NCI-H2196 (cell line): ENCODE measurements at regions not wholly inside any gene's neighbourhood (a gene's known extent, or its start where the extent isn't known, plus 50 kb on each side); places are given as distances from the start of the nearest gene placed in this dataset.

Experiments
- DNase-seq: peaks from one replicate; lab custom pipeline; 2025; ENCODE audit not compliant: unreplicated experiment; lab: John Stamatoyannopoulos, UW

DNA sequence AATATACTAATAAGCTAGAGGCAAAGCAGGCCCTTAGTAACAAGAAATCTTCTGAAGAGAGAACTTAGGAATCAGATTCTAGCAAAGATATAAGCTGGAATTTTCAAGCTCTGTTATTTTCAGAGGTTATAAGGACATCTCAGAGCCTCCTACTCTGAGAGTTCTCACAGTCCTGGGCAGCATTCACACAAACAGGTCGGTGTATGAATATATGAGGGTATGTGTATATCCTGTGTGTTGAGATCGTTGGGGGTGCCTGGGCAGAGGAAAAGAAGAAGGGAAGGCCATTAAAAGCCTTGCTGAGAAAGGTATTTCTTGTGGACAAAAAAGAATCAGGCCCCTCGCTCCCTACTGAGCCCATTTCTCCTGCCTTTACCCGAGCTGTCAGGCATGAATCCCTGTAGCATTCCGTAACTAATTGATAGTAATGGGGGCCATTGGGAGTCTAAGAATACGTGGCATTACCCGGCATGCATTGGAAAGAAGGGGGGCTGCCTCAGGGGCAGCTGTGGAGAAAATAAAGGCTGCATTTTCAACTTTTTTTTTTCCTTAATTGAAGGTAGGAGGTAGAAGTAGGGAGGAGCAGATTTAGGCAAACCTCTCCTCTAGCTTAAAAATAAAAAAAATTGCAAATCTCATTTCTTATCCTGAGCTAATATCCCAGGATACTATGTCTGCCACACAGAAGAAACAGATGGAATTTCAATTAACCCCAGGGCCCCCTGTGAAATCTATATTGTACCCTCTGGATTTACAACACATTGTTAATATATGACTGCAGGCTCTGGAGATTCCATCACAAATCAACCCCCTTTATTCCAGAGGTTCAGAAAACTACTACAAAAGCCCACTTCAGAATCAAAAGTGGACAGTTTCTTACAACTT lies 103.8 kb downstream of the GTPBP8 start:
- DNase-seq = no peak

DNA sequence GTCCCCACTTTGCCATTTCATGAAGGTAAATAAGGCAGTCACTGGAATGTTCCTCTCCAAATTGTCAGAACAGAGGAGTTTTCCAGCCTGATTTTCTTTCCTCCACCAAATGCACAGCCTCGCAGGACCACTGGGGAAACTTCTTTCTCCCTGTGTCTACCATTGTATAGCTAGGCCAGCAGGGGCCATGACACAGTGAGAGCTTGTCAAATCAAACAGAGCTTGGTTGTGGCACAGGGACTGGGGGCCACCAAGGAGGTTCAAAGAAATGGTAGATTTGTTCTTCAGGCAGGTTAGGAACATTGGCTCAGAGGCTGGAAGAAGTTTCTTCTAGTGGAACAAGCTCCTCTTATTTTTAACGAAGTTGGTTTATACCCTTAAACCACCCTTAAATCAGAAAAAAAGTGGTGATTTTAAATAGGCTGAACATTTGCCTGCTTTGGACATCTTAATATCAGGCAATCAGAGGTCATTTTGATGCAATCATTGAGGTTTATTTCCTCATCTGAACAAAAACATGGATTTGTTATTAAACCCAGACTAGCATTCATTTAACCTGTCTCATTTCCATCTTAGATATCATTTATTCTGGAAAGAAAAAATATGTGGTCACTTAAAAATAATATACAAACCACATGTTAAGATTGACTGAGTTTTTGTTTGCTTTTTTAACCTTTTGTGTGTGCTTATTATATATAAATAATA lies 105.6 kb downstream of the GTPBP8 start:
- no peak for DNase-seq

- DNase-seq = no peak
Observed at GRCh38 chr3:113097960-113098447, 107.2 kb downstream of the GTPBP8 start.

- no peak for DNase-seq
Observed at GRCh38 chr3:113100063-113100462, 109.3 kb downstream of the GTPBP8 start.

DNA sequence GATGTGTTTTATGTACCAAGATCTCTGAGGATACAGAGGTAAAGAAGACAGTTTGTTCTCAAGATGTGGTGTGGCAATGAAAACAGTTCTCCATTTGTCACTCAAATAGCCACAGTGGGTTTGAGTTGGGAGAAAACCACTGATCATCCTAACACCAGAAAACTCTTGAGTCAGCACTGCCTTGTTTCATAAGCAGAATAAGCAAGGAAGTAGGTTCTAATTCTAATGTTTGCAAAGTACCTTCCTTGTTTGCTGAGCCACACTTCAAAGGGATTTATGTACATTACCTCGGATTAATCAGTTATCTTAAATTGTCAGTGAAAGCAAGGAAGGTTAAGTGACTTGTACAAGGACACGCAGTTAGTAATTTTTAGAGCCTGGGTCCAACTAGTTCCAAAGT lies 107.8 kb upstream of the BOC start:
- DNase-seq = no peak

DNA sequence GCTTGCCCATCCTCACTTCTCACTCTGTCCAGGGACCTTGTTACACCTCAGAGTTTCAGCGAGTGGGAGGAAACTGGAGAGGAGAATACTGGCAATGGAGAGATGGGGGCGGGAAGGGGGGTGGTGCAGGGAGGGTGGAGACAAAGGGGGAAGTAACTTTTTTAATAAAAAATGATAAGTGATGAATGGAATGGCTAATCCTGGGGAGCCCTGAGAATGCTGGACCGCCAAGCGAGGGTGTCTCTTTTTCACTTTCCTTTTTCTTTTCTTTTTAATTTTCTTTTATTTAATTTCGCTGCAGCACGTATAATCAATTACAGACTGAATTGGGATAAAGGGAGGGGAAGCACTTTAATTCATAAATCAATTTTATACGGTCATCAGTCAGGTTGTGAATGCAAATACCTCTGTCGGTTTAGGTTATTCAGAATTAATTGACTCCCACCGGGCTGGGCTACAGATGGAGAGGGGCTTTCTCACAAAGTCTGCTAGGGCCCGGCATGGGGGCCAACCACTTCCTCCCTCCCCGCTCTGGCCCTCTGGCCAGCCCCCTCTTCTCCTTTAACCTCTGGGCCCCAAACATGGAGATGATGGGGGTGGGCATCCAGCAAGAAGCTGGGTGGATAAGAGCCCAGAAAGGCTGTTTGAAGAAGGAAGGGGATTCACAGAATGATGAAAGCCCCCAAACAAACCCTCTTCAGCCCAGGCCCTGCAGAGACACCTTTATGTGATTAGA lies 106.8 kb upstream of the BOC start:
- no peak for DNase-seq

DNA sequence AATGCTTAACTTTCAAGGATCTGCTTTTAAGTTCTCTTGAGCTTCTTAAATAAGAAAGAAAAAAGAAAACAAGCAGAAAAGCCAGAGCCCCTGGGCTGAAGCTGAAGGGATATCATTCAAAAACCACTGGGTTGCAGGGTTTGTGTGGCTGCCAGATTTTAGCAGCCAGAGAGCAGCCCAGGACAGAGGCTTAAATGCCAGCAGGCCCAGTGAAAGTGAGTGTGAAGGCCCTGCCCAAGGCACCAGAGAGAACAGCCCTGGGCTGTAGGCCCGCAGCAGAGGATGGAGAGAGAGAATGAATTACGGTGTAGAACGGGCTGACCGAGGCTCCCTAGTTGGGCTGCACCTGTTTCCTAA lies 106.3 kb upstream of the BOC start:
- DNase-seq = no peak

DNA sequence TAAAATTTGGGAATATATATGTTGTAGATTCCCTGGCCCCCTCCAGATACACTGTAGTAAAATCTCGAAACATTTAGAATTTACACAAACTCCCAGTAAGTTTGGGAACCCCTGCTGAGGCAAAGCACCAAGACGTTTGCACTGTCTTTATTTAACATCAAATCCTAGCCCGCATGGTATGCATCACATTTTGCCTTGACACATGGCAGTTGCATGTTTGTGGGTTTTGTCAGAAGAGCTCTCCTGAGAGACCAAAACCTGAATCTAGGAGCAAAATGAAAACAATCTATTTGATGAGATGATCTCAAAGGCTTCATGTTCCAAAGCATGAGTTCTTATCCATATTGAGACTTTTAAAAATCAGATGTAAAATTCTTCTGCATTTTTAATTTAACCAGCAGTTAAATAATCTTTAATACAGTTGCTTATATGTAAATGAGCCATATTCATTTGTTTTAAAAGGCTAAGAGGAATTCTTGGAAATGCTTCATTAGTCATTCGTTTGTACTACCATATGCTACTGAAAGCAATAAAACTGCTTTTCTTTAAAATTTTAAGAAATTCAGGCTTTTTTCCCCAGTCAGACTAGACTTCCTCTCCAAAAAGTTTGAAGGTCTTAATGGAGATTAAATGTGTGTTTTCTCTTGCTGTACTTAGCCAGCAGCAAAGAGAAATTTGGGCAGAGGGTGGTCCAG lies 105.2 kb upstream of the BOC start:
- DNase-seq = no peak

DNA sequence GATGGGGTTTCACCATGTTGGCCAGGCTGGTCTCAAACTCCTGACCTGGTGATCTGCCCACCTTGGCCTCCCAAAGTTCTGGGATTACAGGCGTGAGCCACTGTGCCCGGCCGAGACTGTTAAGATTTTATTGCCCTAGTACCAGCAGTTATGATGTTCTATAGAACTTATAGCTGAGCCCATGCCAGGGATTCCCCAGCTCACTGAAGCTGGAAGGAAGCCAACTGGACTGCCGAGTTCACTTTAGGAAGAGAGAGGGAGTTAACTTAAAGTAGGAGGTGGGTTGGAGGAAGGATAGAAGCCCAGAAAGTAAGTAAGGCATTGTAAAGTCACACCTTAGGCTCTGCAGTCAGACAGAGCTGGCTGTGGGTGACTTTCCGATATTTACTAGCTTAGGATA lies 101.1 kb upstream of the BOC start:
- DNase-seq = no peak

- no peak for DNase-seq
Observed at GRCh38 chr3:113111011-113111707, 100.2 kb upstream of the BOC start.

DNA sequence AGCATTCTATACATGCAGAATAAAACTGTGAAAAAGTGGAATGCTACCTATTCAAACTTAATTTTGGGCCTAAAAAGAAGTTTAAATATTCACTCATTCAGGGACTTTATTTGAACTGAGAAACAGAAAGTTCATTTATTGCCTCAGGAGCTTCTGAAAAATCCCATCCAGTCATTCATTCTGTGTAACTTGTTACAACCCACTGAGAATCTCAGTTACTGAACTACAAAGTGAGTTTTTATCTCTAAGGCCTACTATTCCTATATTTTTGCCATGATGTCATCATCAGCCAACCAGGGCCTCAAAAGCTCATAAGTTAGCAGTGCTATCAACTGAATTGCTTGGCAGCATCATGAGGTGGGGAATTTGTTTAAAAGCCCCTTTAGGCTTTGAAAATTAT lies 98.0 kb upstream of the BOC start:
- no peak for DNase-seq

DNA sequence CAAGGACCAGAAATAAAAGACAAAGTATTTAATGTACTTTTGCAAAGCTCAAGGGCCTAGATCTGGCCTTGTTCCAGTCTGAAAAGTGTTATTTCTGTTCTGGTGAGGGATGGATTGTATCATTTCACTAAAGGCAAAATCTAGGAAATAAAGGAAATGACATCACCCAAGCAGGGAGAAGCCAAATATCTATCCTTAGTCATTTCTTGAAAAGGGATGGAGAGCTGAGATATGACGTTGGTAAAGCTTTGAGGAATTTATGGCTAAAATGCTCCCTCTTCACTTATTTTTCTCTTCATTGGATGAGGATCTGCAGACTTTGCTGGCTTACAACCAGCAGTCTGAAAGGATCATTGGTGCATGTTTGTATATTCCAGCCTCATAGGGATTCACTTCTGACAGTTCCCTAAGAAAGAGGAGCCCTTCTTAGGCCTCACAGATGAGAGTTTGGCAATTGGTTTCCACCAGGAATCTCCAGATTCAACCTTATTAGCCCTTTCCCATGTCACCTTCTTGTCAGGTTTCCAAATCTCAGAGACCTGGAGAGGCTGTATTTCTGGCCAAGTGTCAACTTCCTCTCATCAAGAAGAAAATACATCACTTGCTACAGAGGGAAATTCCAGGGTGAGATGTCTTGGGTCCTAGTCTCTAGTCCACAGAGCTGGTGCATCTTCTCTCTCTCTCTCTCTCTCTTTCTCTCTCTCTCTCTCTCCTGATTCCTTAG lies 93.7 kb upstream of the BOC start:
- DNase-seq = peak; percentile 33

DNA sequence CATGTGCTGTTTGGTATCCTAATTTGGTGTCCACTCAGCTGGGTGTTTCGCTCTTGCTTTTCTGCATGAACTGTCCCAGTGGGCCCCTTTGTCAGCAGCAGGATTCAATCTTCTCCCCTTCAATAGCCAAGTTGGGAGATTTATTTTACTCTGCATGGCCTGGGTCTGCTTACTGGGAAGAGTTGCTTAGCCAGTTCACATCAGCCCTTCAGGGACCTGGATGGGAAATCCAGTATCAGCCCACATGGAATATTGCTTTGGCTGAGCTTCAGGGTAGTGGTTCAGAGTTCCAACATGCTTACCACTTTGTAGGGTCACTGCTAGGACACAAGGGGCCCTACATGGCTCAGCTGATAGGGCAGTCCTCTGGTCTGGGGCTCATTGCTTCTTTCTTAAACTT lies 93.0 kb upstream of the BOC start:
- DNase-seq = no peak

DNA sequence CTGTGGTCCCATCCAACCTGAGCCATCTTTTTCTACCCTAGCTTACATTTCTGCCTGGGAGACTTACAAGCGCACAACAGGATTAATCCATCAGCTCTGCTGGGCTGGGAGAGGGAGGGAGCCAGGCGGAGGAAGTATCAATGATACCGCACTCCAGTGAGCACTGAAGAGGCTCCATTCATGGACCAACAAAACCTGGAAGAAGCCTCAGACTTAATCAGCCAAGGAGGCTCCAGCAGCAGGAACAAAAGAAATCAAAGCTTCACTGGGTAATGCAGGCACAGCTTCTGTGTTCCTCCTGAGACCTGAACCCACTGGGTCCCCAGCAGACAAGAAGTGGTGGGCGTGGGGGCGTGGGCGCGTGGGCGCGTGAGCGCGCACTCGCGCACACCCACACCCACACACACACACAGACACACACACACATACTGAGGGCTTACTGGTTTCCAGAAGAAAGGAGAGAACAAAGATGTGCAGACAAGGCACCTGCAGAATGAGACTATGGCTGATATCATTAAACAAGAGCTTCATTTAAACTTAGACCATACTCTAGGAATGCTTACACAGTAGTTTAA lies 87.0 kb upstream of the BOC start:
- peak; percentile 24 for DNase-seq

GRCh38 chr3:113125951-113126350 lies 85.4 kb upstream of the BOC start:
- DNase-seq = no peak

- DNase-seq = no peak
Observed at GRCh38 chr3:113128386-113129015, 82.9 kb upstream of the BOC start.

GRCh38 chr3:113129168-113129567 lies 82.2 kb upstream of the BOC start:
- DNase-seq = no peak

DNA sequence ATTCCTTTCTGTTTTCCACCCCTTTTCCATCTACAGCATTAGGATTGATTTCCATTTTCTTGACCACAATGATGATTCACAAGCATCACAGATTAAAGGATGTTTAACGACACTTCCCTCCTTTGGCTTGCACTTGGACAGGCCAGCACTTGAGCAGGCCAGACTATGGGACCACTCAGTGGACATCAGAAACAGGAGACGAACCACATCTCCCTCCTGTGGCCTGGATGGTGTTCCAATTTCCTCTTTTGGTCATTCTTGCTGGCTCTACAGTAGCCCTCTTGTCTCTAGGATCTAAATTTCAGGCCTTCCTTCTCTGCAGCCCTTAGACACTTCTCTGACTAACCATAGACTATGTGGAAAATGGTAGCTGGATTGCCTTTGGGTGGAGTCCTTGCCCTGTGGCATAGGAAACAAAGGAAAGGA lies 78.8 kb upstream of the BOC start:
- no peak for DNase-seq

- no peak for DNase-seq
Observed at GRCh38 chr3:113133140-113133539, 78.2 kb upstream of the BOC start.
